HT1080 (cell line): ENCODE measurements at regions not wholly inside any gene's neighbourhood (a gene's known extent, or its start where the extent isn't known, plus 50 kb on each side); places are given as distances from the start of the nearest gene placed in this dataset.

ENCODE experiments used
- DNase-seq: peaks from one replicate; pipeline ENCODE4 v3.0.0-alpha.2; 2015; ENCODE audit warnings: low read depth

DNA sequence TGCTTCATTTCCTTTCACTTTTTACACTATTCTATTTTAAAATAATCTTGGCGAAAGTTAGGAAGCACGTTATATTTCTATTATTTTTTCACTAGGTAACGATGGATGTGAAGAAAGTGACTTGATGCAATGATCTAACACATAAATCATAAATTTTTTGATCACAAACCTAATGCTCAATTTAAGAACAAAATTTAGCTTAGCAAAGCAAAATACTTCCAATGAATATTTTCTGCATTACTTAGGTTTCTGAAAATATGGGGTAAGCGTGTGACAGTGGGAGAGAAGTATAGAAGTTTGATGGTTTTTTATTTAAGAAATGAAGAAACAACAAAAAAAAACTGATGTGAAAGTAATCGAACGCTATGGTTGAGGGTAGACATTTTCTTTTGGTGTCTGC, 1528.7 kb upstream of the CDH9 start:
- no peak for DNase-seq

DNA sequence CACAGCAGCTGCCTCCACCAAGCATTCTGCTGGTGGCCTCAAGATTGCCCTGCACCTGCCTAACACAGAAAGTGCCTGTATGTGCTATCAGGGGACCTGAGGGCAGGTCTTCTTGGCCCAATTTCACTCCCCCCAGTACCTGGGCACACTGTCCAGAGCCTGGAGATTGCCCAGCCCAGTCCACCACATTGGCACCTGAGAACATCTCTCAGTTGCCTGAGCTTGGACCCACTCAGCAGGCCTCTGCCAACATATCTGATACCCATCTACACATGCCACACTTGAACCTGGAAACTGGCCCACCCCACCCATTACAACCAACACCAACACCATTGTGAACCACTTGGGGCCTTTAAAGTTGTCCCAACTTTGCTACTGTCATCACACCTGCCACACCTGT, 1523.1 kb upstream of the CDH9 start:
- DNase-seq: no peak

GRCh38 chr5:28558196-28558595, 1519.8 kb upstream of the CDH9 start:
- DNase-seq: no peak

- no peak for DNase-seq
These were observed 1518.7 kb upstream of the CDH9 start for GRCh38 chr5:28557114-28557513.

DNA sequence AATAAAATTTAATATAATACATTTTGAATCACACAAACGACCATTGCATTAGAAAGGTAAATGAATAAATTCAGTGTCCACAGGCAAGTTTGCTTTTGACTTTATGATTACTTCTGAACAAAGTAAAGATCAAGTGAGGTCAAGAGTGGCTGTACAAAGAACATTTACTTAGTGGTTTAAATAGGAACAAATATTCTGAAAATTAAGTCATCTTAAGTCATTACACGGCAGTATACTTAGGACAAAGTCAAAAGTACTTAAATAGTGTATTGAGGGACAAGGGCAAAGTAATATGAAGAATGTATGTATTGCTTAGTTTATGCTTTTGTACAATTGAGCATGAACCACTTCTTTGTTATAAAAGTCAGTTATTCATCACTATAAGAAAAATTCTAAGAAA, 1511.2 kb upstream of the CDH9 start:
- no peak for DNase-seq

- DNase-seq: peak; percentile 49
These were observed 1510.5 kb upstream of the CDH9 start for GRCh38 chr5:28548856-28549255.

DNA sequence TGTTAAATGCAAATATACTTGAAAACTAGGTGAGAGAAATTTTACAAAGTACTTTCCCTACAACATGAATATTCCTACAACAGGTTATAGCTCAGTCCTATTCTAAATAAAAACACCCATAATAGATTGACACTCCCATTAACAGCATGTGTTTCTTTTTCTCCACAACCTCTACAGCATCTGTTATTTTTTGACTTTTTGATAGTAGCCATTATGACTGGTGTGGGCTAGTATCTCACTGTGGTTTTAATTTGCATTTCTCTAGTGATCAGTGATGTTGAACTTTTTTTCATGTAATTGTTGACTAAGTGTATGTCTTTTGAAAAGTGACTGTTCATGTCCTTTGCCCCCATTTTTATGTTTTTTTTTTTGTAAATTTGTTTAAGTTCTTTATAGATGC, 1506.1 kb upstream of the CDH9 start:
- DNase-seq: no peak

- no peak for DNase-seq
These were observed 1505.2 kb upstream of the CDH9 start for GRCh38 chr5:28543473-28544098.

GRCh38 chr5:28542987-28543386, 1504.6 kb upstream of the CDH9 start:
- DNase-seq: peak; percentile 86

GRCh38 chr5:28523888-28524635, 1485.7 kb upstream of the CDH9 start:
- peak; percentile 78 for DNase-seq

DNA sequence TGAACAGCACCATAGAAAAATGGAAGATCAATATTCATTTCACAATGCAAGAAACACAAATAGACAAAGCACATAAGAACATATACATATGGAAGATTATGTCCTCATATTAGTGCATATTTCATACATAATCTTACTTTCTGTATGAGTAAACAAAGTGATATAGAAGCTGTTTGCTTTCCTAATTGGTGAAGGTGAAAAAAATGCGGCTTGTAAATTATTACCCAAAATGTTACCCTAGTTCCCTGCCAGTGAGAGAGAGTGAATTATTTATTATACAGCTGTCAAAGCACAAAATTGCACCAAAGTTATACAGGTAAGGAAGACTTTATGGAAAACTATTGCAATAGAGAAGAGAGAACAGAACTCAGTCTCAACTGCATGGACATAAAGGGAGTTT, 1485.0 kb upstream of the CDH9 start:
- DNase-seq: no peak

GRCh38 chr5:28517691-28518090, 1479.3 kb upstream of the CDH9 start:
- DNase-seq: no peak

GRCh38 chr5:28516722-28517121, 1478.3 kb upstream of the CDH9 start:
- no peak for DNase-seq

DNA sequence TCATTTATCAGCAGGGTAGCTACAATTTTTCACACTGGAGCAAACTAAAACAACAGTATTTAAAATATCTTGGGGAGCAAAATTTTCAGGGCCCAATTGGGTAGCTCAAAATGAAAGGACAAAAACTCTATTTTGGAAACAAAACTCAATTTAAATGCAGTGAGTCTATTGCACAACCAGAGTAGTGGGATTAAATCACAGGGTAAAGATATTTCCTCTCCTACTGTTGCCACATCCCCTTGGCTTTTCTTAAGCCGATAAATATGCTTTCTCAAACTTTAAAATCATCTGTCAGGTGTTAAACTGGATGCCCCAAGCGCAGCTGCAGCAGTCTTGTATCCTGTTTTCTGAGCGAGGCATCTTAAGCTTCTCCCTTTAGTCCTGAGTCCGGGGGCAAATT, 1474.3 kb upstream of the CDH9 start:
- DNase-seq: no peak

GRCh38 chr5:28505121-28505520, 1466.7 kb upstream of the CDH9 start:
- no peak for DNase-seq

GRCh38 chr5:28500511-28500910, 1462.1 kb upstream of the CDH9 start:
- no peak for DNase-seq

GRCh38 chr5:28499766-28500290, 1461.4 kb upstream of the CDH9 start:
- peak; percentile 54 for DNase-seq

DNA sequence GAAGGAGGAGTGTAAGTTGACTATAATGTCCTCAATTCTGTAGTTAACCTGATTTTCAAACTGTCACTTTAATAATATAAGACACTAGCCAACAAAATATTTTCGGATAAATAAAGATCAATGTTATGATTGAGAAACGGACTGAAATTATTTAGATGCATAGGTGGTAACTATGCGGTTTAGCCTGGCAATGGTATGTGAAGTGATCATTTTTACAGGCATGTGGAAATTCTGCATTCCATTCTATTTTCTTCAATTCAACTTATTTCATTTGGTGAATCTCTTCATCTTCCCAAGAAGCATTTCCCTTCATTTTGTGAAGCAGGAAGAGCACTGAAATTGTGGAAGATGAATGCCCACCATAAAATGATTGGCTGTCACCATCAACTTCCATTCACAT, 1457.5 kb upstream of the CDH9 start:
- no peak for DNase-seq

DNA sequence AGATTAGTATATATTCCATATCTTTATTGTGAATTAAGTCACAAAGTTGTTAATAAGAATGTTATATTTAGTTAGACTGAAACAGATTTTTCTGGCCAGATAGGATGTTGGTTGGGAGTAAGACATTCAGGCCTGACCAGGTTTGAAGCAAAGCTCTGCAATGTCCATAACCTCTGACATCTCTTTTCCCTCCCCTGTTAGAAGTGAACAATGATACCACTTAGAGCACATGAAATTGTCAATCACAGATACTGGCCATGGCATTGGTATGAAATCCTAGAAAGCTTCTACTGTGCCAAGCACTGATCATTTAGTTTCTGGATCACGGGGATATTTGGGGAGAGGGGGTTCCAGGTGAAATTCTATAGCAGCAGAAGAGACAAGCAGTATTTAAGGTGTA, 1455.1 kb upstream of the CDH9 start:
- DNase-seq: no peak

- DNase-seq: no peak
These were observed 1450.4 kb upstream of the CDH9 start for GRCh38 chr5:28488752-28489151.

- no peak for DNase-seq
These were observed 1445.1 kb upstream of the CDH9 start for GRCh38 chr5:28483327-28484025.

DNA sequence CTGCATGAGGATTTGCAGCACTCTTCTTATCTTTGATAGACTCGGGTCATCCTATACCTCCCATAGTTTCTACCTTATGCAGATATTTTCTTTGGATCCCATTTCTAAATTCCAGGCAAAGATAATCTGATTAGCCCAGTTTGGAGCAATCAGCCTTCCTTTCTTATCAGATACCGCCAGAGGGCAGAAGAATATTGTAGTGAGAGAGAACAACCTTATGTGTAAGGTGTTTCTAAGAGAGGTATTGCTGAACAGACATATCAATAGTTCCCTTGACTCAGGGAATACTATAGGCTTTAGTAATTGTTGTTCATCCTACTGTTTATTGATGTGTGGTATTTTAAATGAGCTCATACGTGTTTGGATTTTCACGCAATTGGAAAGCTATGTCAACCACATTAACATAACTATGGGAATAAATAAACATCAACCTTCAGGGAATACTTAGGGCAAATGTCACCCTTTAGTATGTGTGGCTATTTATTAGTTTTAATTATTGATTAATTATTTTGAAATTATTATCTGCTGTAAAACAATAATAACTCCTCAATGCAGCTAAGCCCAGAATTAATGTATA, 1435.2 kb upstream of the CDH9 start:
- DNase-seq: peak; percentile 51
